Stimulated activated CD4-positive, alpha-beta T cell treated with anti-CD3 and anti-CD28 coated beads, Interleukin-15, amount 100 ng/mL, for 1 hour (primary cell): ENCODE measurements at regions not wholly inside any gene's neighbourhood (a gene's known extent, or its start where the extent isn't known, plus 50 kb on each side); places are given as distances from the start of the nearest gene placed in this dataset.
"Not testable (repeated sequence)": the region's sequence is repeated elsewhere in the genome, so short reads cannot be mapped to it uniquely, and the experiment has no call there.

Experiments
- DNase-seq, 2 donors: peaks; one replicate each; pipeline ENCODE4 v3.0.0-alpha.2; 2020; ENCODE audit warnings: low read depth in 1 of 2, low spot score in 1 of 2

GRCh38 chr11:112673401-112673800 lies 287.8 kb upstream of the NCAM1 start:
- DNase-seq, result not testable (repeated sequence)

DNA sequence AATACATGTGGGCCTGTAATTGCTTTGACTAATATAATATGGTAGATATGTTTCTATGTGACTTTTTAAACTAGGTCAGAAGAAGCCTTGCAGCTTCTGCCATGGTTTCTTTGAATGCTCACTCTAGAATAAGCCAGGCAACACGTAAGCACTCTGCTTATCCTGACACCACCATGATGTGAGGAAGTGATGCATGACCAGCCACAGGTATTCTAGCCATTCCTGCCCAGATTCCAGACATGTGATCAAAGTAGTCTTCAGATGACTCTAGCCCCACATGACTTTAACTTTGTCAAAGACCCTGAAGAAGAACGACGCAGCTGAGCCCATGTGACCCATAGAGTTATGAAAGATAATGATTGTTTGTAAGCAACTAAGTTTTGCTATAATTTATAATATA lies 276.1 kb upstream of the NCAM1 start:
- no peak for DNase-seq

DNA sequence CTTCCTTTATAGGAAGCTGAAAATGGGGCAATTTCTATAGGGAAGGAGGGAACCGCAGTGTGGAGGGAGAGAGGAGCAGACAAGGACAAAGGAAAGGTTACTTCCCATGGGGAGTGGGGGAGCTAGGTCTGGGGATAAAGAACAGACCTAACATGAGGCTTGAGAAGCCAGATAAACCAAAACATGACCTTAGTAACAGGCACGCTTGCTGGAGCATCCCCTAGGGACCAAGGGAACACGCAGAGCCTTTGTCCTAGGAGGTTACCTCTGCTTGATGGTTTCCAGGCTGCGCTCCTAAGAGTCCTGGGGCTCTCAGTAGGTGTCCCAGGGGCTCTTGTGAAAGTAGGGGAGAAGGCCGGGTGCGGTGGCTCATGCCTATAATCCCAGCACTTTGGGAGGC lies 271.4 kb upstream of the NCAM1 start:
- DNase-seq, result no peak

- no peak for DNase-seq
These were observed 267.4 kb upstream of the NCAM1 start for GRCh38 chr11:112693781-112694180.

DNA sequence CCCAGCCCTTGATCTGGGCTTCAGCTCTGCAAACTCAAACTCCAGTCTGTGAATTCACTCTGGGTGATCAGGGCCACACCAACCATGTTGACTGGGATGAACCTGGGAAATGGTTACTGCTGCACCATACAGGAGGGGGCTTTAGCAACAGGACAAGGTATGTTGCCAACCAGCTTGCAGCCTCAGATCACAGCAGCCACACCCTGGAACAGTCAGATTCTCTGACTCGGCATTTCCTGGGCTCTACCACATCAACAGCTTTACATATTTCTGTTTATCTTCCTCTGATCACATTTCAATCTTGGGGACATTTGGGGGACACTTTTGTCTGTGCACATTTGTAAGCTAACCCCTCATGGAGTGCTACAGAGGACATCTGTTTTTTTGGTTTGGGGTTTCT lies 267.0 kb upstream of the NCAM1 start:
- no peak for DNase-seq

DNA sequence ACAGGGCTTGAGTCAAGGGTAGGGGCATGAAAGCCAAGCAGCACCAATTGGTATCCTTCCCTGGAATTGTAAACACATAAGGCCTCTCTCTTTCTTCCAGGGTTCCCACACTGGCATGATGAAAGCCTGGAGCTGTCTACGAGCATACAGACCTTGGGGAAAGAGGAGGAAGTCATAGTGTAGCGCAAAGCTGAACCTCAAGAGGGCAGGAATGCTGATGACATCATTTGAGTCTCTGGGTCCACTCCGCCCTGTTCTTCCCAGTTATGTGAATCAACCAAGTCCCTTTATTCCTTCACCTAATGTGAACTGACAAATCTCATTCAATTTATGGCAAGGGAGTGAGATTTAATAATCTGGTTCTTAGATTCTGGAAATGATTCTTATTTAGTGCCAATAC lies 266.4 kb upstream of the NCAM1 start:
- no peak for DNase-seq

GRCh38 chr11:112697391-112698178 lies 263.6 kb upstream of the NCAM1 start:
- DNase-seq, result no peak

- DNase-seq, result no peak
These were observed 256.1 kb upstream of the NCAM1 start for GRCh38 chr11:112705148-112705547.

DNA sequence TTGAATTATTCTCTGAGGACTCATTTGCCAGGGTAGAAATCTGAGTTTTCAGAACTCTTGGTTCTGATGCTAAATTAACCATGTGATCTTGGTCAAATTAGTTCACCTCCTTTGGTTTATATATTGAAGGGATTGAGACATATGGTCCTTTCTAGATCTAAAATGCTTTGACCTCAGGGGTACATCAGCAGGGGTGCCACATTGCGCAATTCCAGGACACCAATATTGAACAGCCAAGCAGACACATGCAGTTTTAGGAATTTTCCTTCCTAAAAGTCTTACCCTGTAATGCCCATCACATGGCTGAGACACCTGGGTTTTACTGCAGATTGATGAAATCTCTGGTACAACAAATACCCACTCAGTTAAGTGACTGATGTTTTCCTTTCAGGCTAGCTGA lies 254.4 kb upstream of the NCAM1 start:
- no peak for DNase-seq

DNA sequence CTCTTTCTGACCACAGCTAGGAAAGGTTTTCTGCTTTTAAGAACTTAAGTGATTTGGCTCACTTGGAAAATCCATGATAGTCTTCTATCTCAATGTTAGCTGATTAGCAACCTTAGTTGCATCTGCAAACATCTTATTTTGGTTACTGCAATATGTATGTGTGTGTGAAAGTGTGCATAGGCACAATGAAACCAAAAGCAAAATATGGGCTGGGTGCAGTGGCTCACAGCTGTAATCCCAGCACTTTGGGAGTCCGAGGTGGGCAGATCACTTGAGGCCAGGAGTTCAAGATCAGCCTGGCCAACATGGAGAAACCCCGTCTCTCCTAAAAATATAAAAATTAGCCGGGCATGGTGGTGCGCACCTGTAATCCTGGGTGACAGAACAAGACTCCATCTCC lies 246.9 kb upstream of the NCAM1 start:
- not testable (repeated sequence) for DNase-seq

- no peak for DNase-seq
These were observed 246.2 kb upstream of the NCAM1 start for GRCh38 chr11:112715056-112715455.

DNA sequence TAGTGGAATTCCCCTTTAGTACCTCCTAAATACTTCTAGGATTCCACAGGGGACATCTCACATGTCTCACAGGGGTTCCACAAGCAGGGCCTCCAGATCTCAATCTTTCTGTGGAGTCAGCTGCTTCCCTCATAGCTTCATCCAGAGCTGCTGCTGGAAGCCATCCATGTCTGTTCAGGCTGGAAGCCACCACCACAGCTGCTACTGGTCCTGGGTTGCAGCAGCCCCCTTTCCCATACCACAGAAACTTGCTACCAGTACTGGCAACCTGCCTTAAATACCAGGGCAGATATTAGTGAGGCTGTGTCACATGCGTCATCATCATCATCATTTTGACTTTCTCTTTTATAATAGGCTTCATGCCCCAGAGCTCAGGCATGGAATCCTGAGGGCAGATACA lies 242.7 kb upstream of the NCAM1 start:
- DNase-seq, result no peak

GRCh38 chr11:112719736-112720525 lies 241.3 kb upstream of the NCAM1 start:
- no peak for DNase-seq

DNA sequence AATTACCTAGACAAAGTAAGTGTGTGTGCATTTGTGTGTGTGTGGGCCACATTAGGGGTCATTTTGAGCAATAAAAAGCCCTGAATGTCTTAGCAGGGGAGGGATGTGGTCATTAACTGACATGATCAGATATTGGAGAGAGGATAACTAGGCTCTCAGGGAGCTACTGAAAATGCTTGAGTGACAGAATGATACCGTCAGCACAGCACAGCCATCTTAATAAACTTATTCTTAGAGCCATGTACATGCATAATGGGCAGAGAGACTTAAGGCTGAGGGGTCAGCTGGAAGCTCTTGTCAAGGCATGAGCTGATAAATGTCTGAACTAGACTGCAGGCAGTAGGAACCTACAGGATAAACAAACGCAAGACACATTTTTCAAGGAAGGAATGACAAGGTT lies 239.1 kb upstream of the NCAM1 start:
- no peak for DNase-seq

- DNase-seq, result no peak
These were observed 238.3 kb upstream of the NCAM1 start for GRCh38 chr11:112722876-112723275.

DNA sequence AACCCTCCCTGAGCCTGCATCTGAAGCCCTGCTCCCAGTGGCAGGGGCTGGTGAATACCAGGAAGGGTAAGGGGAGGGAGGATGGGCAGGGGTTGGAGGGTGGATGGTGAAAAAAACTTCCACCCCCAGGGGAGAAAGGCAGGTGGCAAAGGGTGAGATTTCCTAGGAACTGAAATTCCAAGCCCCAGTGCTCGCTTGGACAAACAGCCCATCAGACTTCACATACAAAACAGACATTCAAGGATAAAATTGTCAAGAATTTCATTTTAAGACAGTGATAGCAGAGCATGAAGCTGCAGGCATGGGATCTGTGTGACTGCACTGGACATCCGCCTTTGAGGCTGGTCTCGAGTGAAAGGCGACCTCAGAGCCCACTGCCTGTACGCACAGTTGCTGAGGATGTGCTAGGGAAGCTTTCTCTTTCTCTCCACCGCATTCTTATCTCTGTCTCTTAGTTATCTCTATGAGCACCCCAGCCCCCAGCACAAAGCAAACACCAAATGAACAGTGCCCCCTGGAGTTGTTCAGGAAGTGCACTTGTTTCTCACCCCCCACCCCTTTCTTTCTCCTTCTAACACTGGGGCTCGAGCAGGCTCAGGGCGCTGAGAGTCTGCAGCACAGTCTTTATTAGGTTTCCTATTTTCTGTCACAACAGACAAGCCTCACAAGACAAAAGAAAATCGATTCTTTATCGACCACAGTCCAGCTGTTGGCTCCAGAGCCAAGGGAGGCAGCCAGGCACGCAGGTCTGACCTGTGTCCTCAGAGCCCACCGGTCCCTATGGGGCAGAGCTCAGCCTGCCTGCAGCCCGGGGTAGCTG lies 237.3 kb upstream of the NCAM1 start:
- DNase-seq, result no peak

- DNase-seq, result no peak
These were observed 236.8 kb upstream of the NCAM1 start for GRCh38 chr11:112724496-112724790.

DNA sequence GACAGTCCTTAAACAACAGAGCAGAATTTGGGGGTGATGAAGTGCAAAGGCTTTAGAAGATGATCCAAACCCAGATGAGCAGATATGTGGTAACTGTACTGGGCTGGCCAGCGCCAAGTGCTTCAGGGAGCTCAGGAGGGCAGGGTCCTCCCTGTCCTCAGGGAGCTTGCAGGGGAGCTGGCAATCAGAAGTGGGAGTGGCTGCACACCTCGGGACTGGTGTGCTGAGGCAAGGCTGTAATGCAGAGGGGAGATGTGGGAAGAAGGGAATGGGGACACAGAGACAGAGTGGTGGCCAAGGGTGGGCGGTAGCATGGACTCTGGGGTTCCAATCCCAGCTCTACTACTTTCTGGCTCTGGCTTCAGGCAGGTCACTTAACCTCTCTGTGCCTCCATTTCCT lies 235.6 kb upstream of the NCAM1 start:
- DNase-seq, result no peak

GRCh38 chr11:112727341-112727841 lies 233.8 kb upstream of the NCAM1 start:
- no peak for DNase-seq

GRCh38 chr11:112728288-112728687 lies 232.9 kb upstream of the NCAM1 start:
- no peak for DNase-seq

DNA sequence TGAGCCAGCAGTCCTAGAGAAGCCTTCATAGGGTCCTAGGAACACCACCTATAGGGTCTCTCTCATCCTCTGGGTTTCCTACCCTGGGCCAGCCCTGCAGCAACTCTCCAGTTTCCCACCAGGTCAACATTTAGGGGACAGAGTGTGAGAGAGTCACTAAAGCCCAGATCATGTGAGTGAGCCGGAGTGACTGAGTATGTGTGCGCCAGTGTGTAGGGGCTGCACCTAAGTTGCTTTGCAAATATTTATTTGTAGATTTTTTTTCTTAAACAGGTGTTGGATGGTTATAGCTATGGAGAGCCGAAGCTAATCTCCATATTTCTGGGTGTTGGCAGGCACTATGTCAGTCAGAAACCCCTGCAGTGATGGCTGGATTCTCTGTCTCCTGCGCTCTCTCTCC lies 232.5 kb upstream of the NCAM1 start:
- DNase-seq, result no peak

GRCh38 chr11:112730591-112730990 lies 230.6 kb upstream of the NCAM1 start:
- no peak for DNase-seq
